WTC11 (cell line): ENCODE measurements at regions not wholly inside any gene's neighbourhood (a gene's known extent, or its start where the extent isn't known, plus 50 kb on each side); places are given as distances from the start of the nearest gene placed in this dataset.

Experiments
- ATAC-seq: fragments of 200-7000 bp; cut with Tn5 transposase; 2 replicates; pipeline ENCODE4 v1.10.0; 2021; ENCODE audit warnings: mild to moderate bottlenecking, moderate library complexity
- CTCF ChIA-PET: fragments of 300-600 bp; sonication (Branson Sonifier 250); formaldehyde crosslinking; loops from one replicate; lab custom pipeline; 2021; ENCODE audit warnings: antibody characterized with exemption; lab: Charles Lee
- POLR2A ChIA-PET: fragments of 350-600 bp; sonication (Branson Sonifier 250); formaldehyde crosslinking; loops from one replicate; lab custom pipeline; 2021; ENCODE audit warnings: antibody characterized with exemption; lab: Charles Lee
- DNase-seq: peaks from one replicate; pipeline ENCODE4 v3.0.0; 2021; ENCODE audit warnings: low spot score
- H3K27ac Mint-ChIP-seq: 2 replicates; pipeline ENCODE4 v1.8.0; 2021; ENCODE audit warnings: mixed read lengths
- H3K27me3 Mint-ChIP-seq: 2 replicates; pipeline ENCODE4 v1.8.0; 2021; ENCODE audit warnings: low read depth, mild to moderate bottlenecking, moderate library complexity, mixed read lengths
- H3K36me3 Mint-ChIP-seq: 2 replicates; pipeline ENCODE4 v1.8.0; 2021; ENCODE audit warnings: mixed read lengths
- H3K4me1 Mint-ChIP-seq: 2 replicates; pipeline ENCODE4 v1.8.0; 2022; ENCODE audit warnings: mixed read lengths
- H3K4me3 Mint-ChIP-seq: 2 replicates; pipeline ENCODE4 v1.8.0; 2021; ENCODE audit warnings: mild to moderate bottlenecking, moderate library complexity, mixed read lengths
- H3K9me3 Mint-ChIP-seq: 2 replicates; pipeline ENCODE4 v1.8.0; 2021; ENCODE audit warnings: mixed read lengths
- ARID4B ChIP-seq: sonication (generic); formaldehyde crosslinking; IDR thresholded peaks from 2 replicates; pipeline ENCODE4 v1.8.0; 2023; ENCODE audit warnings: missing genetic modification reagents, mild to moderate bottlenecking, borderline replicate concordance
- CDX4 ChIP-seq: fragments of 250-450 bp; sonication (Bioruptor Pico); IDR thresholded peaks from 2 replicates; pipeline ENCODE4 v1.9.0; 2021; ENCODE audit warnings: moderate library complexity, mild to moderate bottlenecking, inconsistent platforms, borderline replicate concordance
- CREB1 ChIP-seq: sonication (generic); formaldehyde crosslinking; IDR thresholded peaks from 2 replicates; pipeline ENCODE4 v1.8.0; 2023; ENCODE audit warnings: mild to moderate bottlenecking, missing genetic modification reagents
- CREM ChIP-seq: sonication (generic); formaldehyde crosslinking; IDR thresholded peaks from 2 replicates; pipeline ENCODE4 v1.8.1; 2022; ENCODE audit warnings: mild to moderate bottlenecking, missing genetic modification reagents, moderate library complexity
- E2F4 ChIP-seq: sonication (generic); formaldehyde crosslinking; IDR thresholded peaks from 2 replicates; pipeline ENCODE4 v1.8.1; 2022; ENCODE audit warnings: low read depth, mild to moderate bottlenecking, moderate library complexity, missing genetic modification reagents, borderline replicate concordance
- E2F5 ChIP-seq: sonication (generic); formaldehyde crosslinking; IDR thresholded peaks from 2 replicates; pipeline ENCODE4 v1.8.1; 2022; ENCODE audit warnings: mild to moderate bottlenecking, moderate library complexity, missing genetic modification reagents
- ESRRA ChIP-seq: sonication (generic); formaldehyde crosslinking; IDR thresholded peaks from 2 replicates; pipeline ENCODE4 v1.8.1; 2022; ENCODE audit warnings: mild to moderate bottlenecking, missing genetic modification reagents, borderline replicate concordance
- FOXK1 ChIP-seq: sonication (generic); formaldehyde crosslinking; IDR thresholded peaks from 2 replicates; pipeline ENCODE4 v1.8.0; 2022; ENCODE audit warnings: mild to moderate bottlenecking, moderate library complexity, missing genetic modification reagents
- GRHL2 ChIP-seq: fragments of 250-450 bp; sonication (Bioruptor Pico); IDR thresholded peaks from 2 replicates; pipeline ENCODE4 v1.8.0; 2022; ENCODE audit warnings: mild to moderate bottlenecking, moderate library complexity; ENCODE audit not compliant: insufficient replicate concordance, severe bottlenecking
- IRF1 ChIP-seq: sonication (generic); formaldehyde crosslinking; IDR thresholded peaks from 2 replicates; pipeline ENCODE4 v1.8.0; 2023; ENCODE audit warnings: missing genetic modification reagents
- MLX ChIP-seq: sonication (generic); formaldehyde crosslinking; IDR thresholded peaks from 2 replicates; pipeline ENCODE4 v1.8.1; 2023; ENCODE audit warnings: mild to moderate bottlenecking, missing genetic modification reagents, moderate library complexity
- NFATC4 ChIP-seq: fragments of 250-450 bp; sonication (Bioruptor Pico); IDR thresholded peaks from 2 replicates; pipeline ENCODE4 v1.9.0; 2021; ENCODE audit warnings: mild to moderate bottlenecking
- PRDM15 ChIP-seq: sonication (generic); formaldehyde crosslinking; IDR thresholded peaks from 2 replicates; pipeline ENCODE4 v1.8.0; 2022; ENCODE audit warnings: missing genetic modification reagents
- RORB ChIP-seq: fragments of 250-450 bp; sonication (Bioruptor Pico); IDR thresholded peaks from 2 replicates; pipeline ENCODE4 v1.9.0; 2021; ENCODE audit warnings: mild to moderate bottlenecking
- TP53 ChIP-seq: sonication (generic); formaldehyde crosslinking; IDR thresholded peaks from 2 replicates; pipeline ENCODE4 v1.8.1; 2023; ENCODE audit warnings: mild to moderate bottlenecking, missing genetic modification reagents
- USF1 ChIP-seq: sonication (generic); formaldehyde crosslinking; IDR thresholded peaks from 2 replicates; pipeline ENCODE4 v1.8.0; 2022; ENCODE audit warnings: mild to moderate bottlenecking, missing genetic modification reagents
- ZNF121 ChIP-seq: sonication (generic); formaldehyde crosslinking; IDR thresholded peaks from 2 replicates; pipeline ENCODE4 v1.8.0; 2023; ENCODE audit warnings: missing genetic modification reagents
- ZNF219 ChIP-seq: sonication (generic); formaldehyde crosslinking; IDR thresholded peaks from 2 replicates; pipeline ENCODE4 v1.8.0; 2023; ENCODE audit warnings: missing genetic modification reagents, mild to moderate bottlenecking, borderline replicate concordance
- ZNF263 ChIP-seq: sonication (generic); formaldehyde crosslinking; IDR thresholded peaks from 2 replicates; pipeline ENCODE4 v1.8.1; 2022; ENCODE audit warnings: low read depth, mild to moderate bottlenecking, moderate library complexity, missing genetic modification reagents
- ZNF425 ChIP-seq: fragments of 250-450 bp; sonication (Bioruptor Pico); conservative IDR thresholded peaks from 2 replicates; pipeline ENCODE4 v1.9.0; 2021; ENCODE audit warnings: mild to moderate bottlenecking

- POLR2A ChIA-PET = interaction anchor here (0.6 kb wide), 1 partner anchor 74 kb away, joined by 4 read pairs; no protein-coding TSS in a partner anchor
- CTCF ChIA-PET = no interaction called here
- no peak for TF ChIP-seq ARID4B (CRISPR knock-in tag)
- ATAC-seq (no peak), DNase-seq (no peak)
- Mint-ChIP-seq H3K9me3 (peaks cover 38% of the 10 kb centered on the region), H3K36me3 (peaks cover 21% of the 10 kb centered on the region), H3K27ac (no peak overlapping the region), H3K4me3 (no peak overlapping the region), H3K4me1 (no peaks in the 10 kb centered on the region), H3K27me3 (no peaks in the 10 kb centered on the region)
These were observed 491.8 kb downstream of the LMO7 start for GRCh38 chr13:76127922-76128321.

GRCh38 chr13:76123548-76123947 lies 487.4 kb downstream of the LMO7 start:
- Mint-ChIP-seq H3K9me3 (peaks cover 58% of the 10 kb centered on the region), H3K27me3 (no peaks in the 10 kb centered on the region), H3K4me1 (no peaks in the 10 kb centered on the region), H3K27ac (no peak overlapping the region), H3K36me3 (peaks cover 28% of the 10 kb centered on the region), H3K4me3 (no peak overlapping the region)
- DNase-seq (no peak), ATAC-seq (no peak)
- ChIA-PET POLR2A (no interaction called here), CTCF (no interaction called here)
- no peak for TF ChIP-seq E2F5 (CRISPR knock-in tag)
- TF ChIP-seq MLX (CRISPR knock-in tag) = no peak
- TF ChIP-seq GRHL2 = no peak
- TF ChIP-seq PRDM15 (CRISPR knock-in tag) = no peak
- no peak for TF ChIP-seq NFATC4 (CRISPR knock-in tag)
- no peak for TF ChIP-seq RORB (CRISPR knock-in tag)
- no peak for TF ChIP-seq ZNF219 (CRISPR knock-in tag)
- no peak for TF ChIP-seq ZNF263 (CRISPR knock-in tag)
- no peak for TF ChIP-seq CREB1
- no peak for TF ChIP-seq USF1 (CRISPR knock-in tag)
- TF ChIP-seq ESRRA (CRISPR knock-in tag) = no peak
- no peak for TF ChIP-seq E2F4 (CRISPR knock-in tag)
- TF ChIP-seq IRF1 = no peak
- TF ChIP-seq CDX4 (CRISPR knock-in tag) = no peak
- no peak for TF ChIP-seq ZNF121
- TF ChIP-seq TP53 = no peak
- no peak for TF ChIP-seq ZNF425 (CRISPR knock-in tag)
- no peak for TF ChIP-seq CREM (CRISPR knock-in tag)
- TF ChIP-seq FOXK1 (CRISPR knock-in tag) = no peak
